Fibroblast of villous mesenchyme (primary cell): ENCODE measurements at regions not wholly inside any gene's neighbourhood (a gene's known extent, or its start where the extent isn't known, plus 50 kb on each side); places are given as distances from the start of the nearest gene placed in this dataset.
"Not testable (repeated sequence)": the region's sequence is repeated elsewhere in the genome, so short reads cannot be mapped to it uniquely, and the experiment has no call there.

Experiments
- DNase-seq: peaks from one replicate; pipeline ENCODE4 v3.0.0-alpha.2; 2010; ENCODE audit warnings: low read depth
- H3K4me3 ChIP-seq: 2 replicates; pipeline ENCODE4 v1.5.1; 2011; ENCODE audit warnings: low read depth, mild to moderate bottlenecking, low read length
- TF ChIP-seq, protein P1 (sequence below): IDR thresholded peaks from 2 replicates; pipeline ENCODE4 v1.5.1; 2012; ENCODE audit warnings: low read depth, mild to moderate bottlenecking, low read length; ENCODE audit not compliant: insufficient read depth

DNA sequence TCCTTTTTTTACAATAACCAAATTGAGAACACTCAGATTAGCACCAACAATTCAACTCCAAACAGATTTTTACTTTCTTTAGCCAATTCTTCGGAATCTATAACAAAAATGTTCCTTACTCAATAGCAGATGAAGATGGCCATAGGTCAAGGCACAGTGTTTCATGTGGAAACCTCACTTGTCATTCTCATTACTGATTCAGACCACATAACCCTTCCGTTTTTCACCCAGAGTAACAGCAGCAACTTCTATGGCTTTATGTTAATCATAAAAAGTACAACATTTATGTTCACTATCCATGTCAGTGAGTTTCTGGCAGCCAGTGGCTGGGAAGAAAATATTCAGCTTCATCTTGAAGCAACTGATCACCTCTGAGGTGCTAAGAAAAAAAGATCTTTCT lies 358.3 kb upstream of the TECRL start:
- no peak overlapping the region for H3K4me3 ChIP-seq
- no peak for DNase-seq

DNA sequence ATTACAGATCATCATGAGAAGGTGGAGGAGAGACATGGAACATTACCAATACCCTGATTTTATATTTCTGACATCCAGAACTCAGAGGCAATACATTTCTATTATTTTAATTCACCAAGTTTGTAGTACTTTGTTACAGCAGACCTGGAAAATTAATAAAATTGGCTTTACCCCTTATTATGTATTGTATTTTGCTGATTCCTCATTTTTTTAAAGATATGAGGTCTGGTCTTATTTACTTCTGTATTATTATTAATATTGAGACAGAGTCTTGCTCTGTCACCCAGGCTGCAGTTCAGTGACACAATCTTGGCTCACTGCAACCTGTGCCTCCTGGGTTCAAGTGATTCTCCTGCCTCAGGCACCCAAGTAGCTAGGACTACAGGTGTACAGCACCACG lies 357.3 kb upstream of the TECRL start:
- H3K4me3 ChIP-seq, result no peak overlapping the region
- TF ChIP-seq, protein P1, sequence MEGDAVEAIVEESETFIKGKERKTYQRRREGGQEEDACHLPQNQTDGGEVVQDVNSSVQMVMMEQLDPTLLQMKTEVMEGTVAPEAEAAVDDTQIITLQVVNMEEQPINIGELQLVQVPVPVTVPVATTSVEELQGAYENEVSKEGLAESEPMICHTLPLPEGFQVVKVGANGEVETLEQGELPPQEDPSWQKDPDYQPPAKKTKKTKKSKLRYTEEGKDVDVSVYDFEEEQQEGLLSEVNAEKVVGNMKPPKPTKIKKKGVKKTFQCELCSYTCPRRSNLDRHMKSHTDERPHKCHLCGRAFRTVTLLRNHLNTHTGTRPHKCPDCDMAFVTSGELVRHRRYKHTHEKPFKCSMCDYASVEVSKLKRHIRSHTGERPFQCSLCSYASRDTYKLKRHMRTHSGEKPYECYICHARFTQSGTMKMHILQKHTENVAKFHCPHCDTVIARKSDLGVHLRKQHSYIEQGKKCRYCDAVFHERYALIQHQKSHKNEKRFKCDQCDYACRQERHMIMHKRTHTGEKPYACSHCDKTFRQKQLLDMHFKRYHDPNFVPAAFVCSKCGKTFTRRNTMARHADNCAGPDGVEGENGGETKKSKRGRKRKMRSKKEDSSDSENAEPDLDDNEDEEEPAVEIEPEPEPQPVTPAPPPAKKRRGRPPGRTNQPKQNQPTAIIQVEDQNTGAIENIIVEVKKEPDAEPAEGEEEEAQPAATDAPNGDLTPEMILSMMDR, result no peak
- no peak for DNase-seq

More for the DNA sequence above, 358.3 kb upstream of the TECRL start:
- TF ChIP-seq, protein P1, result no peak

DNA sequence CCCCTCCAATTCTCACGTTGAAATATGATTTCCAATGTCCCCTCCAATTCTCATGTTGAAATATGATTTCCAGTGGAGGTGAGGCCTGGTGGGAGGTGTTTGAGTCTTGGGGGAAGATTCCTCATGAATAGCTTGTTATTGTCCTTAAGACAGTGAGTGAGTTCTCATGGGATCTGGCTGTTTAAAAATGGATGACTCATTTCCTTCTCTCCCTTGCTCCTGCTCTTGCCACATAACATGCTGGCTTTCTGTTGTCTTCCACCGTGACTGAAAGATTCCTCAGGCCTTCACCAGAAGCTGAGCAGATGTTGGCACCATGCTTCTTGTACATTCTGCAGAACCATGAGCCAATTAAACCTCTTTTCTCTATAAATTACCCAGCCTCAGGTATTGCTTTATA lies 346.8 kb upstream of the TECRL start:
- TF ChIP-seq, protein P1, result no peak
- no peak for DNase-seq

DNA sequence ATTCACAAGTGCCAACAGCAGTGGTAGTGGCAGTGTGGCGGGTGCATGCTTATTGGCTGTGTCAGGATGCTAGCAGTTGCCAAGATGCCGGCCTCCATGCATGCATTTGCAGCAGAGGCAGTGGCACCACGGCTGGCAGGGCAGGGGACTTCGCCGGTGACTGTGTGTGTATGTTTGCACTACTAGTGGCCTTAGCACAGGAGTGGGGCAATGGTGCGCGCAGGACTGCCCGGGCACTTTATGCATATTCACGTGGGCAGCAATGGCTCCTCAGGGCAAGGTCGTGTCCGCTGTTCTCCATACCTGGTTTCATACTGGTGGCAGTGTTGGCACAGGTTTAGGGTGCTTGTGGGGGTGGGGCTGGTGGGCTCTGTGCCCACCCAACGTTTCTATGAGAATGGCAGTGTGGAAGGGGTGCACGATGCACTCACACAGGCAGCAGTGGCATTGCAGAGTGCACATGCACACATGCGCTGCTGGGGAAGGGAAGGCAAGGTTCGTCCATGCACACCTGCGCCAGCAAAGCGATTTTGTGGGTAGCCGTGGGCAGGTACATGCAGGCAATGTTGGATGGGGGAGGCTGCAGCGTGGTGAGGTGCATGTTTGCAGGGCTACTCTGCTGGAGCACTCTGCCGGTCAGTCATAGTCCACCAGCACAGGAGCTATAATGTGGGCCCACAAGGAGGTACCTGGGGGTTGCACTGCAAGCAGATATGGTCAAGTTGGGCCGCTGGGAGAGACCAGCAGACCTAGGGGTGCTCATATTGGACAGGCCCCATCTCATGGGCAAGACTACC lies 338.9 kb upstream of the TECRL start:
- TF ChIP-seq, protein P1, result no peak
- DNase-seq, result no peak
- H3K4me3 ChIP-seq, result no peak overlapping the region

More for the DNA sequence above, 346.8 kb upstream of the TECRL start:
- no peak overlapping the region for H3K4me3 ChIP-seq

DNA sequence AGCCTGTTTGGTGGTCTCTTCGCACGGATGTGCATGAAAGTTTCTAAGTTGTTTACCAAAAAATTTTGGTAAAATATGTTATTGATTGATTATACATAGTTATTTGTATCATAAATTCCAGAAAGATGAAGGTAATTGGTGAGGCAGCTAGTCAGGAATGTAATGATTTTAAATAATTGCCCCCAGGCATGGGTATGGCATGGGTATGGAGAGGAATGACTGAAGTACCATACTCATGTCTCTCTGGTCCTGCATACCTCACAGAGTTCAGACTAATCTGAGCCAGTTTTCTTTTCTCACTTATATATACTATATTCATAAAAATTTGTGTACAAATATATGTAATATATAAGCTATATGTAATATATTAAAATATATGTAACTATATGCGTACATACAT lies 329.0 kb upstream of the TECRL start:
- TF ChIP-seq, protein P1, result no peak
- no peak for DNase-seq
- no peak overlapping the region for H3K4me3 ChIP-seq

DNA sequence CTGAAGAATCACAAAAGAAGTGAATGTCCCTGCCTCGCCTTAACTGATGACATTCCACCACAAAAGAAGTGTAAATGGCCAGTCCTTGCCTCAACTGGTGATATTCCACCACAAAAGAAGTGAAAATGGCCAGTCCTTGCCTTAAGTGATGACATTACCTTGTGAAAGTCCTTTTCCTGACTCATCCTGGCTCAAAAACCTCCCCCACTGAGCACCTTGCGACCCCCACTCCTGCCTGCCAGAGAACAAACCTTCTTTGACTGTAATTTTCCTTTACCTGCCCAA lies 328.5 kb upstream of the TECRL start:
- not testable (repeated sequence) for DNase-seq, H3K4me3 ChIP-seq

DNA sequence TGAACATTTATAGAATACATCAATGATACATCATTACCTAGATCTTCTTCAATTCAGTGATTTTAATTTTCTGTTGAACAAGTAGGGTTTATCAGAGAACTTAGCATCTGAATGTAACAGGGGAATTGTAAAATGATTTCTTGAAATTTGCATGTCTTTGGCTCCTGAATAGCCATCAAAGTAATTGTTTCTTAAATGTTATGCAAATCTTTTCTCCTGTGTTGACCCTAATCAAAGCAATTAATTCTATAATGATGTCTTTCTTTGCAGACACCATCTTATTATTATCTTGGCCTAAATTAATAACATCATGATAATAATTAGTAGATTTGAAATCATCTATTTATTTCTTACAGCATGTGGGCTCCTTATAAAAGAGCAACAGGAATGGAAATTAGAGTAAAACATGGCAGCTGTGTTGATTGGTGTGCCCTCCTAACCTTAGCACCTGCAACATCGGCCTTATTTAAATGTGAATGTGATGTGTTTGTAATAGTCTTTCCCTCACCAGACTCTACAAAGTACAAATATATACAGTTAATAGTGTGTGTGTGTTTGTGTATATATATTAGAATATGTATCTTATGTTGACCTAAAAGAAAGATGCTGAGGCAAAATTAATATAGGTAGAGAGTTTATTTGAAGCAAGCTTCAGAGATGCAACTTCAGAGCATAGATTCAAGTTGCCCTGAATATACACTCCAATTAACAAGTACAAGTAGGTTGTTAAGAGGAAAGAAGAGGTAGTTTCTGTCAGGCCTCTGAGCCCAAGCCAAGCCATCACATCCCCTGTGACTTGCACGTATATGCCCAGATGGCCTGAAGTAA lies 328.0 kb upstream of the TECRL start:
- H3K4me3 ChIP-seq, result no peak overlapping the region
- TF ChIP-seq, protein P1, result no peak
- DNase-seq, result no peak
